Activated CD4-positive, alpha-beta T cell treated with anti-CD3 and anti-CD28 coated beads, Interleukin-2, Interleukin-4, amounts not matched to agents 100 ng/mL and 50 ng/mL, durations not matched to agents 16 hours and 8 hours (primary cell): ENCODE measurements at regions not wholly inside any gene's neighbourhood (a gene's known extent, or its start where the extent isn't known, plus 50 kb on each side); places are given as distances from the start of the nearest gene placed in this dataset.

Experiments
- DNase-seq: peaks from one replicate; pipeline ENCODE4 v3.0.0-alpha.2; 2020; ENCODE audit warnings: low spot score

- DNase-seq = no peak
Observed at GRCh38 chr5:2009986-2010914, 127.5 kb upstream of the IRX4 start.

GRCh38 chr5:2008851-2009629, 126.3 kb upstream of the IRX4 start:
- no peak for DNase-seq

- DNase-seq = no peak
Observed at GRCh38 chr5:2007878-2008501, 125.3 kb upstream of the IRX4 start.

GRCh38 chr5:2007496-2007877, 124.8 kb upstream of the IRX4 start:
- DNase-seq = no peak

- no peak for DNase-seq
Observed at GRCh38 chr5:2006971-2007291, 124.2 kb upstream of the IRX4 start.

GRCh38 chr5:2006193-2006970, 123.7 kb upstream of the IRX4 start:
- no peak for DNase-seq

- no peak for DNase-seq
Observed at GRCh38 chr5:2005101-2006041, 122.6 kb upstream of the IRX4 start.

GRCh38 chr5:2003690-2004365, 121.1 kb upstream of the IRX4 start:
- no peak for DNase-seq

GRCh38 chr5:2003206-2003605, 120.5 kb upstream of the IRX4 start:
- DNase-seq = no peak

- DNase-seq = no peak
Observed at GRCh38 chr5:2001300-2001699, 118.6 kb upstream of the IRX4 start.

- no peak for DNase-seq
Observed at GRCh38 chr5:2000591-2000990, 117.9 kb upstream of the IRX4 start.

- no peak for DNase-seq
Observed at GRCh38 chr5:1999794-2000193, 117.1 kb upstream of the IRX4 start.

- no peak for DNase-seq
Observed at GRCh38 chr5:1998716-1999317, 116.1 kb upstream of the IRX4 start.

- no peak for DNase-seq
Observed at GRCh38 chr5:1998348-1998669, 115.6 kb upstream of the IRX4 start.

GRCh38 chr5:1997640-1998347, 115.1 kb upstream of the IRX4 start:
- DNase-seq = no peak

- no peak for DNase-seq
Observed at GRCh38 chr5:1995491-1995890, 112.8 kb upstream of the IRX4 start.

- DNase-seq = no peak
Observed at GRCh38 chr5:1987471-1987870, 104.7 kb upstream of the IRX4 start.

- no peak for DNase-seq
Observed at GRCh38 chr5:1985781-1986180, 103.1 kb upstream of the IRX4 start.

- DNase-seq = no peak
Observed at GRCh38 chr5:1983919-1984695, 101.4 kb upstream of the IRX4 start.
